ES-I3 (cell line): ENCODE measurements at regions not wholly inside any gene's neighbourhood (a gene's known extent, or its start where the extent isn't known, plus 50 kb on each side); places are given as distances from the start of the nearest gene placed in this dataset.

Experiments used
- H3K36me3 ChIP-seq: 2 replicates; pipeline ENCODE4 v1.6.1; 2013; ENCODE audit warnings: mild to moderate bottlenecking, low read length, control low read depth, moderate library complexity; ENCODE audit not compliant: insufficient read depth
- H3K4me1 ChIP-seq: 2 replicates; pipeline ENCODE4 v1.6.1; 2013; ENCODE audit warnings: mild to moderate bottlenecking, control low read depth, low read length; ENCODE audit not compliant: insufficient read depth
- H3K9ac ChIP-seq: 2 replicates; pipeline ENCODE4 v1.6.1; 2013; ENCODE audit warnings: low read depth, mild to moderate bottlenecking, low read length, moderate library complexity
- H3K9me3 ChIP-seq: 2 replicates; pipeline ENCODE4 v1.6.1; 2013; ENCODE audit warnings: mild to moderate bottlenecking, low read length, moderate library complexity; ENCODE audit not compliant: control insufficient read depth, insufficient read depth

GRCh38 chr6:82836022-82836575, 229.5 kb downstream of the UBE3D start:
- no peaks in the 10 kb centered on the region; the same call in 1 of the 2 replicates for H3K9me3 ChIP-seq
- no peak overlapping the region for H3K9ac ChIP-seq
- H3K4me1 ChIP-seq = no peaks in the 10 kb centered on the region
- H3K36me3 ChIP-seq = no peaks in the 10 kb centered on the region

- no peaks in the 10 kb centered on the region for H3K36me3 ChIP-seq
Observed at GRCh38 chr6:82840571-82840970, 225.1 kb downstream of the UBE3D start.

GRCh38 chr6:82841309-82841708, 224.3 kb downstream of the UBE3D start:
- no peaks in the 10 kb centered on the region for H3K36me3 ChIP-seq
- no peaks in the 10 kb centered on the region for H3K4me1 ChIP-seq
- H3K9me3 ChIP-seq = no peaks in the 10 kb centered on the region
- no peak overlapping the region for H3K9ac ChIP-seq

More at GRCh38 chr6:82840571-82840970, 225.1 kb downstream of the UBE3D start:
- Histone ChIP-seq H3K4me1 (no peaks in the 10 kb centered on the region), H3K9me3 (no peaks in the 10 kb centered on the region), H3K9ac (no peak overlapping the region)
